H9 (cell line): ENCODE measurements at regions not wholly inside any gene's neighbourhood (a gene's known extent, or its start where the extent isn't known, plus 50 kb on each side); places are given as distances from the start of the nearest gene placed in this dataset.

ENCODE experiments used
- DNase-seq: peaks from one replicate; pipeline ENCODE4 v3.0.0-alpha.2; 2017
- H2AFZ ChIP-seq: one replicate; pipeline ENCODE4 v1.6.1; 2013; ENCODE audit warnings: mild to moderate bottlenecking, low read length, control low read depth, moderate library complexity
- H2AK5ac ChIP-seq: 2 replicates; pipeline ENCODE4 v1.6.1; 2013; ENCODE audit warnings: low read length, control low read depth, mixed read lengths; ENCODE audit not compliant: insufficient read length
- H2BK120ac ChIP-seq: one replicate; pipeline ENCODE4 v1.6.1; 2013; ENCODE audit warnings: low read depth, mild to moderate bottlenecking, low read length, control low read depth, inconsistent platforms; ENCODE audit not compliant: poor library complexity, severe bottlenecking
- H2BK12ac ChIP-seq: 2 replicates; pipeline ENCODE4 v1.6.1; 2013; ENCODE audit warnings: low read length, control low read depth, mixed read lengths, low read depth; ENCODE audit not compliant: insufficient read length
- H2BK15ac ChIP-seq: 2 replicates; pipeline ENCODE4 v1.6.1; 2013; ENCODE audit warnings: low read depth, low read length, control low read depth
- H2BK20ac ChIP-seq: one replicate; pipeline ENCODE4 v1.6.1; 2013; ENCODE audit warnings: low read depth, mild to moderate bottlenecking, low read length, control low read depth, inconsistent platforms; ENCODE audit not compliant: poor library complexity, severe bottlenecking
- H2BK5ac ChIP-seq: 2 replicates; pipeline ENCODE4 v1.6.1; 2013; ENCODE audit warnings: low read length, control low read depth, mixed read lengths; ENCODE audit not compliant: insufficient read length
- H3K14ac ChIP-seq: 2 replicates; pipeline ENCODE4 v1.6.1; 2013; ENCODE audit warnings: low read length, control low read depth; ENCODE audit not compliant: insufficient read depth
- H3K18ac ChIP-seq: 2 replicates; pipeline ENCODE4 v1.6.1; 2013; ENCODE audit warnings: low read depth, mild to moderate bottlenecking, mixed read lengths, low read length, control low read depth; ENCODE audit not compliant: insufficient read length
- H3K23ac ChIP-seq: 2 replicates; pipeline ENCODE4 v1.6.1; 2013; ENCODE audit warnings: low read length, control low read depth, mixed read lengths, low read depth; ENCODE audit not compliant: insufficient read length
- H3K23me2 ChIP-seq: 2 replicates; pipeline ENCODE4 v1.6.1; 2013; ENCODE audit warnings: low read depth, mild to moderate bottlenecking, mixed read lengths, low read length, control low read depth; ENCODE audit not compliant: insufficient read length, poor library complexity, severe bottlenecking
- H3K27ac ChIP-seq: 2 replicates; pipeline ENCODE4 v1.5.1; 2013; ENCODE audit warnings: low read length, control low read depth, mixed read lengths, low read depth; ENCODE audit not compliant: insufficient read length
- H3K27me3 ChIP-seq: 2 replicates; pipeline ENCODE4 v1.6.1; 2013; ENCODE audit warnings: low read length, control low read depth, inconsistent platforms; ENCODE audit not compliant: insufficient read depth
- H3K4ac ChIP-seq: 2 replicates; pipeline ENCODE4 v1.6.1; 2013; ENCODE audit warnings: low read depth, mild to moderate bottlenecking, control low read depth, inconsistent platforms, low read length, moderate library complexity
- H3K4me1 ChIP-seq: 2 replicates; pipeline ENCODE4 v1.6.1; 2013; ENCODE audit warnings: low read length, control low read depth, inconsistent platforms; ENCODE audit not compliant: insufficient read depth
- H3K4me2 ChIP-seq: 2 replicates; pipeline ENCODE4 v1.6.1; 2013; ENCODE audit warnings: low read length, control low read depth, mixed read lengths; ENCODE audit not compliant: insufficient read length, insufficient read depth
- H3K56ac ChIP-seq: 2 replicates; pipeline ENCODE4 v1.6.1; 2013; ENCODE audit warnings: low read depth, mild to moderate bottlenecking, mixed read lengths, low read length, control low read depth; ENCODE audit not compliant: insufficient read length
- H3K79me1 ChIP-seq: 2 replicates; pipeline ENCODE4 v1.6.1; 2013; ENCODE audit warnings: low read depth, mild to moderate bottlenecking, moderate library complexity, low read length, control low read depth, inconsistent platforms; ENCODE audit not compliant: insufficient read depth, poor library complexity, severe bottlenecking
- H3K79me2 ChIP-seq: 2 replicates; pipeline ENCODE4 v1.6.1; 2013; ENCODE audit warnings: low read length, control low read depth, inconsistent platforms; ENCODE audit not compliant: insufficient read depth
- H3K9ac ChIP-seq: 2 replicates; pipeline ENCODE4 v1.6.1; 2013; ENCODE audit warnings: low read length, control low read depth, mixed read lengths; ENCODE audit not compliant: insufficient read length; ENCODE audit errors: extremely low read depth
- H3K9me3 ChIP-seq: one replicate; pipeline ENCODE4 v1.6.1; 2013; ENCODE audit warnings: low read depth, low read length, inconsistent platforms; ENCODE audit not compliant: control insufficient read depth
- H3T11ph ChIP-seq: one replicate; pipeline ENCODE4 v1.6.1; 2013; ENCODE audit warnings: mild to moderate bottlenecking, low read length, control low read depth, inconsistent platforms
- H4K20me1 ChIP-seq: one replicate; pipeline ENCODE4 v1.6.1; 2013; ENCODE audit not compliant: control insufficient read depth, insufficient read length, insufficient read depth
- H4K5ac ChIP-seq: 2 replicates; pipeline ENCODE4 v1.6.1; 2013; ENCODE audit warnings: low read depth, mild to moderate bottlenecking, mixed read lengths, low read length, control low read depth; ENCODE audit not compliant: insufficient read length
- H4K8ac ChIP-seq: replicated peaks from 2 replicates; pipeline ENCODE4 v1.6.1; 2013; ENCODE audit warnings: low read length, control low read depth, mixed read lengths, low read depth; ENCODE audit not compliant: insufficient read length
- H4K91ac ChIP-seq: 2 replicates; pipeline ENCODE4 v1.6.1; 2013; ENCODE audit warnings: low read depth, mild to moderate bottlenecking, moderate library complexity, mixed read lengths, low read length, control low read depth; ENCODE audit not compliant: insufficient read length
- H3K27ac Mint-ChIP-seq, 3 experiments: 2 replicates in 2 of 3; 3 replicates in 1 of 3; pipeline ENCODE4 v1.8.0; 2020 to 2021; ENCODE audit warnings: mixed read lengths in 3 of 3, mild to moderate bottlenecking in 1 of 3, moderate library complexity in 1 of 3
- H3K27me3 Mint-ChIP-seq: 2 replicates; pipeline ENCODE4 v1.8.0; 2021; ENCODE audit warnings: low read depth, mild to moderate bottlenecking, moderate library complexity, mixed read lengths
- H3K36me3 Mint-ChIP-seq, 3 experiments: 2 replicates in 2 of 3; 3 replicates in 1 of 3; pipeline ENCODE4 v1.8.0; 2020 to 2021; ENCODE audit warnings: low read depth in 3 of 3, mixed read lengths in 3 of 3; ENCODE audit not compliant: insufficient read depth in 1 of 3
- H3K4me1 Mint-ChIP-seq, 2 experiments: 2 replicates each; pipeline ENCODE4 v1.8.0; 2020; ENCODE audit warnings: mixed read lengths in 2 of 2
- H3K4me3 Mint-ChIP-seq, 2 experiments: 2 replicates in 1 of 2; 3 replicates in 1 of 2; pipeline ENCODE4 v1.8.0; 2020 to 2021; ENCODE audit warnings: mild to moderate bottlenecking in 2 of 2, mixed read lengths in 2 of 2, moderate library complexity in 1 of 2
- H3K9me3 Mint-ChIP-seq, 2 experiments: 2 replicates in 1 of 2; 3 replicates in 1 of 2; pipeline ENCODE4 v1.8.0; 2020; ENCODE audit warnings: mild to moderate bottlenecking in 2 of 2, mixed read lengths in 2 of 2, moderate library complexity in 1 of 2
- CTCF ChIP-seq: fragments of 200-600 bp; sonication (generic); conservative IDR thresholded peaks from 3 replicates; pipeline ENCODE4 v1.8.0; 2021; ENCODE audit warnings: antibody characterized with exemption, mild to moderate bottlenecking
- WGBS: extraction: QIAGEN DNeasy Blood & Tissue Kit; methylation state at CpG from one replicate; pipeline ENCODE4 v1.1.7; 2013; ENCODE audit warnings: missing lambda C conversion rate, low lambda C conversion rate, mixed read lengths; ENCODE audit not compliant: insufficient read length; ENCODE audit errors: extremely low coverage; 5-methylcytosine and 5-hydroxymethylcytosine counted together

DNA sequence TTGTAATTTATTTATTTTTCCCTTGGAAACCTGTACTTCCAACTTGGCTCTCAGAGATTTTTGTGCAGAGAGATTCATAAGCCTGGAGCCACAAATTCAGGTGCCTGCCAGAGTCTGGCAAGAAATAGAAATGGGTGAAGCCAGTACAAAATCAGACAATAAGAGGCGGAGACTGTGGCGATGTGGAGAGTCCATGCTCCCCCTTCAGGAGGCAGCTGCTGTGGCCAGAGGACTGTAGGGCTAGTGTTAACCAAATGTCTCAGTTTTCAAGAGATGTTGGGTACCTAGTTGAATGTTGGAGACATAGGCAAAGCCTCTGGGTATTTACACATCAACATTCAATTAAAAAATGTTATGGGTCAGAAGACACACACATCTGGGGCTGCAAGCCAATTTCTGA, 208.6 kb downstream of the PSAT1 start:
- Histone ChIP-seq H3K9me3 (no peaks in the 10 kb centered on the region), H4K91ac (no peak overlapping the region), H3K27me3 (no peaks in the 10 kb centered on the region), H2BK15ac (no peak overlapping the region), H2AK5ac (no peak overlapping the region), H3K14ac (no peak overlapping the region), H3K4me2 (no peak overlapping the region), H2BK12ac (no peak overlapping the region), H3K18ac (no peak overlapping the region), H2AFZ (no peak overlapping the region), H3K4ac (no peak overlapping the region), H3K9ac (no peak overlapping the region), H4K8ac (no peak overlapping the region), H3T11ph (no peak overlapping the region), H3K27ac (no peak overlapping the region), H3K4me1 (peaks cover 6% of the 10 kb centered on the region; the same call in 1 of the 2 replicates), H3K79me2 (no peaks in the 10 kb centered on the region), H3K56ac (no peak overlapping the region), H2BK120ac (no peak overlapping the region), H3K23me2 (no peaks in the 10 kb centered on the region), H4K20me1 (no peaks in the 10 kb centered on the region), H3K23ac (no peak overlapping the region), H2BK20ac (no peak overlapping the region), H2BK5ac (no peak overlapping the region), H3K79me1 (no peaks in the 10 kb centered on the region), H4K5ac (no peak overlapping the region)
- Mint-ChIP-seq H3K4me3 (no peak overlapping the region), H3K27ac (no peak overlapping the region), H3K27me3 (no peaks in the 10 kb centered on the region), H3K9me3 (no peaks in the 10 kb centered on the region; a peak in 1 of 5 replicates), H3K36me3 (peaks cover 0 to 3% (median 0%) of the 10 kb centered on the region in 3 experiments; a peak in 2 of 7 replicates), H3K4me1 (peaks cover 10 to 18% of the 10 kb centered on the region in 2 experiments)
- peak; percentile 26; the same call in 2 of the 3 replicates for TF ChIP-seq CTCF
- no CpG with 5 or more reads among the region's 2 CpGs for WGBS
- no peak for DNase-seq
